ENCODE measurements at regions not wholly inside any gene's neighbourhood (a gene's known extent, or its start where the extent isn't known, plus 50 kb on each side); places are given as distances from the start of the nearest gene placed in this dataset.

- ChIA-PET CTCF (interaction anchor here (0.6 to 4.3 kb wide), 30 partner anchors 11 to 515 kb away, joined by 3 to 46 read pairs (median 4); partner anchors contain the start of gene HGFAC), POLR2A (interaction anchor here (0.9 to 1.3 kb wide), 3 partner anchors 21 to 135 kb away, joined by 3 to 9 read pairs (median 4); no protein-coding TSS in a partner anchor)
- Mint-ChIP-seq H3K4me3 (ENCODE audit: unreplicated experiment) (no peak overlapping the region), H3K36me3 (ENCODE audit: insufficient read depth, unreplicated experiment) (no peaks in the 10 kb centered on the region), H3K27me3 (ENCODE audit: insufficient read depth, unreplicated experiment) (no peaks in the 10 kb centered on the region), H3K9me3 (ENCODE audit: unreplicated experiment) (no peaks in the 10 kb centered on the region), H3K27ac (ENCODE audit: low read depth, unreplicated experiment) (no peak overlapping the region), H3K4me1 (ENCODE audit: insufficient read depth, unreplicated experiment) (peaks cover 9% of the 10 kb centered on the region)
- intact Hi-C loops (cut with micrococcal nuclease), result loop anchor here (1.0 to 5.0 kb wide), 5 partner anchors 42 to 535 kb away; no protein-coding TSS in a partner anchor
- BruUV-seq (replicated peaks), result no TSS peak
- TF ChIP-seq CTCF (IDR thresholded peaks at IDR 0.05; ENCODE audit: unreplicated experiment), result peak; percentile 91
- peak; percentile 92 for DNase-seq (ENCODE audit: unreplicated experiment)
These were observed 53.3 kb downstream of the RGS12 start for GRCh38 chr4:3346146-3346545.

GRCh38 chr4:3347871-3348270, 55.0 kb downstream of the RGS12 start:
- H3K9me3 Mint-ChIP-seq (ENCODE audit: unreplicated experiment), result no peaks in the 10 kb centered on the region
- no peaks in the 10 kb centered on the region for H3K36me3 Mint-ChIP-seq (ENCODE audit: insufficient read depth, unreplicated experiment)
- no peak for DNase-seq (ENCODE audit: unreplicated experiment)
- no peak for TF ChIP-seq CTCF (IDR thresholded peaks at IDR 0.05; ENCODE audit: unreplicated experiment)
- CTCF ChIA-PET, result interaction anchor here (0.6 to 1.6 kb wide), 3 partner anchors 29 to 132 kb away, joined by 3 to 7 read pairs (median 3); no protein-coding TSS in a partner anchor
- intact Hi-C loops (cut with micrococcal nuclease), result loop anchor here (2.0 to 5.0 kb wide), 2 partner anchors 156 to 533 kb away; no protein-coding TSS in a partner anchor
- BruUV-seq (replicated peaks), result no TSS peak
- H3K27me3 Mint-ChIP-seq (ENCODE audit: insufficient read depth, unreplicated experiment), result no peaks in the 10 kb centered on the region
- no peak overlapping the region for H3K4me3 Mint-ChIP-seq (ENCODE audit: unreplicated experiment)
- POLR2A ChIA-PET, result interaction anchor here (1.6 kb wide), 1 partner anchor 94 kb away, joined by 5 read pairs; the partner anchor contains the start of gene HGFAC
- H3K4me1 Mint-ChIP-seq (ENCODE audit: insufficient read depth, unreplicated experiment), result peaks cover 9% of the 10 kb centered on the region
- no peak overlapping the region for H3K27ac Mint-ChIP-seq (ENCODE audit: low read depth, unreplicated experiment)

- no peak for DNase-seq (ENCODE audit: unreplicated experiment)
- Mint-ChIP-seq H3K36me3 (ENCODE audit: insufficient read depth, unreplicated experiment) (no peaks in the 10 kb centered on the region), H3K9me3 (ENCODE audit: unreplicated experiment) (no peaks in the 10 kb centered on the region), H3K4me3 (ENCODE audit: unreplicated experiment) (no peak overlapping the region), H3K4me1 (ENCODE audit: insufficient read depth, unreplicated experiment) (peaks cover 9% of the 10 kb centered on the region), H3K27me3 (ENCODE audit: insufficient read depth, unreplicated experiment) (no peaks in the 10 kb centered on the region), H3K27ac (ENCODE audit: low read depth, unreplicated experiment) (no peak overlapping the region)
- POLR2A ChIA-PET, result interaction anchor here (1.6 kb wide), 1 partner anchor 93 kb away, joined by 5 read pairs; the partner anchor contains the start of gene HGFAC
- no peak for TF ChIP-seq CTCF (IDR thresholded peaks at IDR 0.05; ENCODE audit: unreplicated experiment)
- CTCF ChIA-PET, result interaction anchor here (1.1 to 1.6 kb wide), 3 partner anchors 28 to 132 kb away, joined by 3 to 7 read pairs (median 3); no protein-coding TSS in a partner anchor
- intact Hi-C loops (cut with micrococcal nuclease), result loop anchor here (5.0 kb wide), 1 partner anchor 156 kb away; no protein-coding TSS in a partner anchor
- BruUV-seq (replicated peaks), result no TSS peak
These were observed 55.8 kb downstream of the RGS12 start for GRCh38 chr4:3348621-3349020.

- no peak for DNase-seq (ENCODE audit: unreplicated experiment)
- no peak overlapping the region for H3K27ac Mint-ChIP-seq (ENCODE audit: low read depth, unreplicated experiment)
- no peak for TF ChIP-seq CTCF (IDR thresholded peaks at IDR 0.05; ENCODE audit: unreplicated experiment)
- BruUV-seq (replicated peaks), result no TSS peak
- H3K4me3 Mint-ChIP-seq (ENCODE audit: unreplicated experiment), result no peak overlapping the region
- ChIA-PET POLR2A (interaction anchor here (1.6 kb wide), 1 partner anchor 92 kb away, joined by 5 read pairs; the partner anchor contains the start of gene HGFAC), CTCF (interaction anchor here (1.1 to 1.6 kb wide), 2 partner anchors 103 to 131 kb away, joined by 3 to 7 read pairs; no protein-coding TSS in a partner anchor)
- no peaks in the 10 kb centered on the region for H3K9me3 Mint-ChIP-seq (ENCODE audit: unreplicated experiment)
- no peaks in the 10 kb centered on the region for H3K27me3 Mint-ChIP-seq (ENCODE audit: insufficient read depth, unreplicated experiment)
- H3K4me1 Mint-ChIP-seq (ENCODE audit: insufficient read depth, unreplicated experiment), result peaks cover 9% of the 10 kb centered on the region
- intact Hi-C loops (cut with micrococcal nuclease), result loop anchor here (5.0 kb wide), 1 partner anchor 157 kb away; no protein-coding TSS in a partner anchor
- H3K36me3 Mint-ChIP-seq (ENCODE audit: insufficient read depth, unreplicated experiment), result no peaks in the 10 kb centered on the region
These were observed 56.3 kb downstream of the RGS12 start for GRCh38 chr4:3349116-3349515.

Data from MCF 10A (cell line).